AG08395 (cell line): ENCODE measurements at regions not wholly inside any gene's neighbourhood (a gene's known extent, or its start where the extent isn't known, plus 50 kb on each side); places are given as distances from the start of the nearest gene placed in this dataset.
A peak's percentile ranks its signal among the peaks of the same experiment; 100 is the strongest.

Source experiments
- DNase-seq: peaks from one replicate; pipeline ENCODE4 v3.0.0; 2012; ENCODE audit warnings: mixed read lengths, low spot score

DNA sequence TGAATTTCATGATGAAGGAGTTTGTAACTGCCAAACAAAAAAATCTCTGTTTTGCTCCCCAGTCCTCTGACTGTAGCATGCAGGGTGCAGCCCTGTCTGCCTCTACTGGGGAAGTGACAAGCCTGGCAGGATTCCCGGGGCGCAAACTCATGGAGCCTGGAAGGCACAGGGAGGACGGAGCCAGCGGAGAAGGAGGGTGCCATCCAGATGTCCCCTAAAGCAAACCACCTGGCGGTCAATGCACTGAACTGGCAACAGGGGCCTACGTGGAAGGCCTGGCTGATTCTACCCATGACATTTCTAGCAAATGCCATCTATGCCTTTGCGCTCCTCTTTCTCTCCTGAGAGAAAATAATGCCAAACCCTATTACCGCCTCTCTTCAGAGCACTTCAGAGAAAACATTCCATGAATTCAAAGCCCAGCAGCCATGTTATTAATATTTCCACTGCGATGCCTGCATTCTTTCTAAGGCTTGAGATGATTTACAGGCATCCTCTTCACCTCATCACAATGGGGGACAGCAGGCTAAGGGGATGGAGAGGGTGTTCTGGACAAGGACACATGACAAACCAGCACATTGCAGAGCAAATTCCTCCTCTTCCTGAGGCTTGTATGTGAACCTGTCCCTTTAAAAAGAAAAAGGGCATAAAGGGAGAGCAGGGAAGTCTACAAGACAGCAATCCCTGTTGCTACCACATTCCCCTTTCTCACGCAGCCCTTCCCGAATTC, 329.3 kb upstream of the NOCT start:
- no peak for DNase-seq

DNA sequence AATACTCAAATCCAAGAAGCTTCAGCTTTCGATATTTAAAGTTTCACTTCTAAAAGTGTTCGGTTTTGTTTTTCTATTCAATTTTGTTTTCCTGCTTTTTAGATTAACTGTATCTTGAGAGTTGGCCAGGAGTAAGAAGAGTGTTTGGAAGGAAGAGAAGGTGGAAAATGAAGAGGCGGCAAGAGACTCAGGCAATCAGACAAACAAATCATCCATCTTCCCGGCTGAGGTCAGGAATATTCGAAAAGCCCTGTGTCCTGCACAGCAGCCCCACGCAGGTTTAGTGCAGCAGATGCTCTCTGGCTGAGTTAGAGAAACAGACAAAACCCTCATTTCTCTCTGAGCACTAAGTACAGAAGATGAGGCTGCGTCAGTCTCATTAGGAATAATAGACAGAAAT, 330.3 kb upstream of the NOCT start:
- DNase-seq, result no peak

DNA sequence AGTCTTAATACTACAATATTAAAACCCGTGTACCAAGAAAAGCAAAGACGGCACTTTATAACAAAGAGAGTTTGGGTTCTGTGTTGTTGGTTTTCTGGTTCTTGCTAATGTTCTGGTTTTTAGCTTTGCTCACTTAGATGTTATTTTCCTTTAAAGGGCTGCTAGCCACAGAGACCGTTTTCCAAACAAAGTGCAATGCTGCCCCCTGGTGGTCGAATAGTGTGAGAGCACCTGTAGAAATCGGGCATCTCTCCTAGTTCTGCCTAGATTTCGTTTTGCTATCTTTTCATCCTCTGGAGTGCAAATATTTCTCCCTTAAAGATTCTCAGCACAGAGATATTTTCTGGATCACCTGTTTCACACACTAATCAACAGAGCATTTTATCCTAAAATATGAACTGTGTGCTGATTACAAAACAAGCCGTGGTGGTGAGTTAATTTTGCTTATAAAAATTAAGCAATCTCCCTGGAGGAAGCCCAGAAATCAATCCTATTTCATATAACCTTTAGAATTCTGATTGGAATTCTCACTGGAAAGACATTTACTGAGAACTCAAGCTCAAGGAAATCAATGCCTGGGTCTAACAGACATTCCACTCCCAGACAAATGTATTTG, 334.5 kb upstream of the NOCT start:
- peak; percentile 70 for DNase-seq

DNA sequence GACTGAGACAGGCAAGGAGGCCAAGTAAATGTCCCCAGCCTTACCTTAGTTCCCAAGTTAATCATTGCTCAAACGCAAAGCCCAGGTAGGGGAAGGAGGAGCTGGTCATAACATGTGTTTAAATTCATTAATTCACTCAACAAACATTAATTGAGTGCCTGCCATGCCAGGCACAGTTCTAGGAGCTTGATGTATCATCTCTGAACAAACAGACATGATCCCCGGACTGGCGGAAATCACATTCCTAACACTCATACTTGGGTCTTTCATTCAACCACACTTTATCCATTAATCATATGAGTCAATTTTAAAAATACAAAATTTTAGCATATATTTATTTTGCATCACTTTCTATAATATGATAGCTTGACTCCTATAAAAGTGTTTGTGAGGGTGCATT, 335.3 kb upstream of the NOCT start:
- DNase-seq, result no peak

DNA sequence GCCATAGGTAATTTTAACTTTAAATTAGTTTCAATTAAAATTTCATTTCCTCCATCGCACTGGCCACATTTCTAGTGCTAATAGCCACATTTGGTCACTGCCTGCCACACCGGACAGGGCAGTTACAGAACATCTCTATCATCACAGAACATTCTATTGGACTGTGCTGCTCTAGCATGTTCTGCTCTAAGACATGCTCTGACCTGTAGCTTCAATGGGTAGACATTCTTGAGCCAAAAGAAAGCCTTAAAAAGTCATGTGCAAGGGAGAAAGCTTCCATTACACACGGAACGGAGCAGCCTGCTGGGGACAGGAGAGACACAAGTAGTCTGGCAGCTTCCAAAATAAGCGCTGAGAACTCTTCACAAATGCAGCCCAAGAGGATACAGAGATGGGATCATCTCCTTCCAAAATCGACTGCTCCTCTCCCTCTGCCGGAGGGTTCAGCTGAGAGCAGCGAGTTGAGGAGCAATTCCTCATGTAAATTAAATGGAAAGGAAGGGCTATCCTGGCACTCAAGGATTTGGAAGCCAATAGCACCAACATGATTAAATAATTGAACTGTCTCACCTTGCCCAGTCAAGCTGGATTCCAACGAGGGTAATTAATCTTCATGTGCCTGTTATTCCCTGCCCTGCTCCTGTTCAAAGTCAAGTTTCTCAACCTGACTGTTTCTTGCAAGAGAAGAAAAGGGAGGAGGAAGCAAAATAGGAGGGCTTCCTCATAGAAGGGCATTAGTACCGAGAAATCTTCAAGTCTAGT, 336.4 kb upstream of the NOCT start:
- DNase-seq, result no peak

DNA sequence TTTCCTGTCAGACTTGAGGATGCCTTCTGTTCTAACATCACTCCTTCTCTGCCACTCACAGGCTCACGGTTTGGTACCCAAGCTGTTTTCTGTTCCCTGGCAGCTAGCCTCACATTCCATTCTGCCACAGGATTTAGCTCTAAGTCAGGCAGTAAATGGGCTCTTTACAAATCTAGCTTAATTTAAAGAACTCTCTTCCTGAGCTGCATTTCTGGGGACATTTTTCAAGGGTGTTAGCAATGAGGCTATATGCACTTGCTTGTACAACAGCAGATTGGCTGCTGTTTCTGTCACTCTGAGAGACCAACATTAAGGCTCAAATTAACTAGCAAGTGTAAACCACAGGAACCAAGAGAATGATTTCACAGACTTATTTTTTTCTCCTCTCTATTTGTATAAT, 337.8 kb upstream of the NOCT start:
- DNase-seq, result no peak

DNA sequence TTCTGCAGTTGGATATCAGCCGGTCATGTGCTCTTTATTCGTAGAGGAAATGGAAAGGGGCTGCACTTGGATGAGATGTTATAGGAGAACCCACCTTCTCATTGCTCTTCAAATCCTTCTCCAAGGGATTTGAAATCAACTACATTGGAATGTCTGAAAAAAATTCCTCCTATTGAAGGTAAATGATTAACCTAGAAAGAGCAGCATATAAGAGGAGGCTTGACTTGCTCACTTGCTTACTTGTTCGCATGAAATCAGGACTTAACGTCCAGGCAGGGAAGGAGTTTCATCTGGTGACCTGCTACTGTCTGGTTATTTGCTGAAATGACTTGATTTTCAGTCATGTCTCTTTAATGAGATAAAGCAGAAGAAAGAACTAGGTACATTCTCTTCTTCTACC, 338.4 kb upstream of the NOCT start:
- no peak for DNase-seq

DNA sequence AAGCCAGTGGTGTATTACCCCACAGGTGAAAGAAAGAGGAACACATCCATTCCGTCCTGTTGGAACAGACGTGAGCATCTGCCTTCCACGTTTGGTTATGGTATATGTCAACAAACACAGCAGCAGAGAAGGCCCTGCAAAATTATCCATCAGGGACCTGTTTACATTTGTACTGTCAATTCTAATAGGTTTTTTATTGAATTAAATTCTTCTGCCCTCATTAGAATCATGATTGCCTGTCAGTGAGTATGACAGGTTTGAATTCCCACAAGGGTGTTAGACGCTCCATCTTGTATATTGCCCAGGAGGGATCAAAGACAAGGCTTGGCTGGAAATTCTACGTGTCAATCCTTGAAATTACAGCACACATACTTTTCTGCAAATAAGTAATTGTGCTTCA, 339.9 kb upstream of the NOCT start:
- DNase-seq, result no peak

DNA sequence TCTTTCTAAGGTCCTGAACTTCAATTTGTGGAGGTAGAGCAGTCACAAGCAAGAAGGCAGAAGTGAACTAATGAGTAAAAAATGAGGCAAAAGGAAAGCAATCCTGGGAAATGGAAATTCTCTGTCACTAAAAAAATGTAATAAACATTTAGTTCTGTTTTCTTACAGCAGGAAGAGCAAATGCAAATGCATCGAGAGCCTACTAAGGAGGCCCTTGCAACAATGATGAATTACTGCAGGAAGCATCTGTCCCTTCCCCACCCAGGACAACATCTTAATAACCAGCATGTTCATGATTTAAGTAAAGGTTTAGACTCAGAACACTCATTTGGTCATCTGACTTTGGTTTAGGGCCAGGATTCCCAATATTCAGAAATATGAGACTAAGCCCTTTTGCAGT, 341.4 kb upstream of the NOCT start:
- DNase-seq, result no peak

DNA sequence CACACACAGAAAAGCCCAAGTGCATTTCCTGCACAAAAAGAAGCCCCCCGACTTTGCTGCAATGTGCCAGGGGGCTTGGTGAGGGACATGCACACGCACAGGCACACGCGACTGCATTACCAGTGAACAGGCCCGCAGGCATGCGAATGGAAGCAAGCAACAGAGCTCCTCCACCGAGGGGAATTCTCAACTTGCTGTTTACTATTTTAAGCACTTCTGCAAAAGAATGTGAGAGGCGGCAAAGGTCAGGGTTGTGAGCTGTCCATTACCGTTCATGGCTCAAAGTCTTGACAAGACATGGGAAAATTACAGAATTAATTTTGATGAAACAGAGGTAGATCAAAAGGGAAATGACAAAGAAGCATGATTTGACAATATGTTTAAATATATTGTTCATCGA, 342.5 kb upstream of the NOCT start:
- no peak for DNase-seq

DNA sequence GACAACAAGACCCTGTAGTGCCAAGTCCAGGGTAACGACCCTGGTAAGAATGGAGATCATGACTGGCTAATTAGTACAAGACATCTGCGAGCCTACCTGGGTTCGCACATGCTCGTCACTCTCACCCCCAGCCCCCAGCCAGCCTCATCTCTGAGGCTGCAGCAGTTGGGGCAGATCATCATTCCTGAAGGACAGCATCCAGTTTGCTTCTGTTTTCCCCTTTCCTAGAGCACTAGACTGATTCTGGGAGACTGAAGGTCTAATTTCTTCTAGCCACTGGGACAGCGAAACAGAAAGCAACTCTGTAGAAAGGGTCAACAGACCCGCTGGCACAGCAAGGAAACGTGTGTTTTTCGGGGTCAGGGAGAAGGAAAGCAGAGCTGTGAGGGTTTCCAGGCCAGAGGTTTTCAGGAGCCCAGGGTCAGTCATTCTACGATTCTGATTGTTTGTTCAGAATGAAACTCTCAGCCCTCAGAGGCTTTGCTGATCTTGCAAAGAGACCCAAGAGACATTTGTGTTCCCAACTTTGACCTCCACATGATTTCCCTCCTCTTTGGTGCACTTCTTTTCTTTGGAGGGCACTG, 343.1 kb upstream of the NOCT start:
- DNase-seq, result no peak

DNA sequence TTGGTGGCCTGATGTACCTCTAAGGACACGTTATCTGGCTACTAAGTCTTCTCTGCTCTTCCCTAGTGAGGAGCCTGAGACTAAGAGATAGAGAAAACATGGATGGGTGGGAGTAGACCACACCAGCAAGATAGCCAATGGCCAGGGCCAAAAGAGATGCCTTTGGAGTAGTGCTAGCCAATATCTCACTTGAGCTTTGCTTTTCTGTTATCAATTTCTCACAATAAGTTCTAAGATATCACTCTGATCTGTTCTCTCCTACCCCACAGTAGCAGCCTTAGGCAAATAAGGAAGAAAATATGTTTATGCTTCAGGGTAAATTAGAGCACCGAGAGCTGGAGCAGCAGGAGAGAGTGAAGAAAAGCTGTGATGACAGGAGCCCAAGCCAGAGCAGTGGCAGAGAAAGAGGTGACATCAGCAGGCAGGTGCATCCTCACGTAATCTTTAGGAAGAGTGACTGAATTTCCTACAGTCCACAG, 343.9 kb upstream of the NOCT start:
- DNase-seq, result no peak

DNA sequence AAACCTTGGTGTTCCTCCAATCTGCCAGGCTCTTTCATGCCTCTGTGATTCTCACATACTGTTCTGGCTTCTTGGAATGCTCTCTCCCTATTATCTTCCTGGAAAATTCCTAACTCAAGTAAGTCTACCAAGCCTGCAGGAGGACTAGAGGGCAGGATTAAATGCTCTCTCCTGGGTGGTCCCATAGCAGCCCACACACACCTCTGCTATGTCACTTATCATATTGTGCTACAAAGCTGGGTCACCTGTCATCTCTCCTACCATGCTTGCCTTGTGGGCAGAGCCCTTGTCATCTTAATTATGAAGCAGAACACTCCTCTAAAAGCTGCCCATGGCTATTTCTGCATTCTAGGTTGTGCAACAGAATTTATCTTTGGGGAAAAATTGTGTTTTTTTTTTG, 344.5 kb upstream of the NOCT start:
- DNase-seq, result no peak

DNA sequence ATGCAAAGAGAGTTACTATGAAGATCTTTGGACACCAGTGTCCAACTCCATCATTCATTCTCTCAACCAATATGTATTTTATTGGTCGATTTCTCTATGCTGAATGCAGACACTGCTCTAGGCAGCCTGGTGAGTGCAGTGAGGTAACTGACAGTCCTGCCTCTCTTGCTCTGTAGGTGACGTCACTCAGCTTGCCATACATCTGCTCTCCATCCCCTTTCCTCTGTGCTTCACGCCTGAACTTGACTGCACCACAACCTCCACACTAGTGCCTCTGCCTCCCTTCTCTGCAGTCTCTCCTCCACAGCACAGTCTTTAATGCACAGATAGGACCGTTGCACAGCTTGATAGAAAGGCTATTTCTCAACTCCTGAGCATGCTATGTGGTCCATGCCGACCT, 344.9 kb upstream of the NOCT start:
- no peak for DNase-seq

DNA sequence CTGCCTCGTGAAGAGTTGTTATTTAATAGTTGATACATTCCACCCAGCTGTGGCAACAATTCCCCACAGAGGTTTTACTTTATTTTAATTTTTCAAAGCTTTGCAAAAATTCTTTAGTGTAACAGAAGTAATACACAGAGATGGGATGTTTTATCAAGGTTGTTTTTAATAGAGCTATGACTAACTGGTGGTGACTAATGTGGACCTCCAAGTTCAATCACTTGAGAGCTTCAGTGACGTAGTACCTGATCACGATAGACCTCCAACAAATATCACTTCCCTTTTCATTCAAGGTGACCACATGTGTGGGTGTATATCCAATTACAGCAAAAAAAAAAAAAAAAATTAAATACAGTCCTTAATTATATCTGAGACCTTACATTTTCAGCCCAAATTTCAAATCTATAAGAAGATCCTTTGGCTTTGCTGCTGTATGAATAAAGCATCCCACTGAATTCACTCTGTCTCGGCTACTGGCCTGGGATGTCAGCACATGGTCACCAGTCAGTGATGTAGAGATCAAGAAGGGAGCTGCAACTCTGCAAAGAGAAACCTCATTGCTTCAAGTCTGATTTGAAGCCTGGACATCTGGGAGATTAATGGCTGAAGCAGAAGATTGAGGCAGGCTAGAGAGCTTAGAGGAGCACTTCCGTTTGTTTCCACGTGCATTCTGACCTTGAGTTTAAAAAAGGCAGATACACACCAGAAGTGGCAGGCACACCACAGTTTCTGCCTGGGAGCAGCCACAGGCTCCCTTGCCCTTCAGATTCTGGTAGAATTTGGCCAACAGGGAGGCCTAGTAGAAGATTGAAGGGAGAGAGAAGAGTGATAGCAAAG, 345.9 kb upstream of the NOCT start:
- DNase-seq, result no peak

DNA sequence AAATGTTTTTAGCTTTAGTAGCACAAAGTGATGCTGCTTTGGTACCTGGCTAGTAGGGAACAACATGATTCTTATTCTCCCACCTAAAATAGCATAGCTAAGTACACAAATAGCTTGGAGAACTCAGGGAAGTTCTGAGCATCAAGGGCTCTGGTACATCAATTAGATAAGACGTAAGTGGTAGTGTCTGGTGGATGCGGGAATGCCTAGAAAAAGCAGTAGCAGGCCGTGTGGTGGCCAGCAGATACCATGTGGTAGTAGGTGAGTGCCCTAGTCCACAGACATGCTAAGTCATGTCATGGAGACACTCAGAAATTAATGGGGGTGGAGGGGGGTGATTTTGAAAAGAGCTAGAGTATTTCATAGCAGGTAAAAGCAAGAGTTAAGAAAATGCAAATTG, 347.3 kb upstream of the NOCT start:
- DNase-seq, result no peak

DNA sequence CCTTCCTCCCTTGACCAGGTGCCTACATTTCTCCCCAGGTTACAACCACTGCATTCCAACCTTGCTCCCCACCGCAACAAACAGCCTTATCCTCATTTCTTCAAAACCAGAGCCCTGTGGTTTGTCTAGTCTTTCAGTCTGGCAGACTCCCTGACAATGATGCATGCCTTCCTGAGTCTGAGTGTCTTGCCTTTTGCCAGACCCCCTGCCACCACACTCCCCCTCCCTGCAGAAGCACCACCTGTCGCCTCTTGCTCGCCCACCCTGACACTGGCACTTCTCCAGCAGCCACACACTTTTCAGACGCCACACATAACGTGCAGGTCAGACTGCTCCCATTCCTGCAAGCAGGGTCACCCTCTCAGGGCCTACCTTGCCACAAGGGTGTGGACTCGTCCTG, 349.2 kb upstream of the NOCT start:
- no peak for DNase-seq

DNA sequence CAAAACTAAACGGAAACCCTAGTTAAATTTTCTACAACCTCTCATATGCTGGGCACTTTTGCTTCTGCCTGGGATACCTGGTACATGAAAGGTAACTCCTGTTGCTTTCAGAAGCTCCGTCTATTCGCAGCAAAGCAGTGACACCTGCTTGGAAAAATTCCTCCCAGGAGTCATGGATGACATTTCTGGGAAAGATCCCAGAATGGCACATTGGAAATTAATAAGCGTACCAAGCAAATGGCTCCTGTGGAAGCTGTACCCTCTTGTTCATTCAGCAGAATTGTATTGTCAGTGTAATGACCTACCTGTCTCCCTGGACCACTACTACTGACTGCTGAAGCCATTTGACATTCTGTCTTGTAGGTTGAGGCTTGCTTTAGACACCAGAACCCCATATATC, 349.7 kb upstream of the NOCT start:
- DNase-seq, result no peak

DNA sequence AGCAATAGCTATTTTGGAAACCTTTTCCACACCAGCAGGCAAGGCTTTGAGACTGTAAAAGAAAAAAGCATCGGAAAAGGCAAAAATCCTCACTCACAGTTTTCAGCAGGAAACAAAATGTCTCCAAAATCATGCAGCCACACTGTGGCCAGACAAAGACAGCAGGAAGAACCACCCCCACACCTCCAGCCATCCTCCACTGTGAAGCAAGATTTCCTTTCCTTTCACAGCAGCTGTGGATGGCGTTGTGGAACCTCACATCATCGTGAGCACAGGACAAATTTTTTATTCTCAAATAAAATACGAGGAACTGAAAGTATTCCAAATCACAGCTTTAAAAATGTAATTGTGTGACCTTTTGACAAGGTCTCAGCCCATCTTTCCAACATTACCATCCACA, 351.7 kb upstream of the NOCT start:
- DNase-seq, result no peak

DNA sequence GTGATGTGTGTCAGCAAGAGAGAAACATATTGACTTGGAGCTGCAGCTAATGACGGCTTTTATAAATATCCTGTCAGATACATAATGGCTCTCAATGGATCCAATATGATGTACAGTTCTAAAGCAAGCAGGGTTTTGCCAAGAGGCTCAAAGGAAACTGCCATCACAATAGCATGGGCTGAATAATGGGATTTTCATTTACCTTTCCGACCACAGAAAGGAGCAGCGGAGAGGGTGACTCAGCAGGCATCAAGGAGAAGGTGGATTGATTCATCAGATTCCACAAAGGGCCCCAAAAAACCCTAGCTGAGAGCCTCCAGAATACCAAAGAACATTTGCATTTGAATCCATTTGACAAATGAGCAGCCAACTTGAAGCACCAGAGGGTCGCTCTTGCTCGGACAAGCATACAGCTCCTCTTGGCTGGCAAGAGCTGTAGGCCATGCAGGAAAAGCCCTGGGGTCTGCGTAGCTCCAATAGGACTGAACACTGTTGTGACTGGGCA, 355.7 kb upstream of the NOCT start:
- DNase-seq, result no peak

DNA sequence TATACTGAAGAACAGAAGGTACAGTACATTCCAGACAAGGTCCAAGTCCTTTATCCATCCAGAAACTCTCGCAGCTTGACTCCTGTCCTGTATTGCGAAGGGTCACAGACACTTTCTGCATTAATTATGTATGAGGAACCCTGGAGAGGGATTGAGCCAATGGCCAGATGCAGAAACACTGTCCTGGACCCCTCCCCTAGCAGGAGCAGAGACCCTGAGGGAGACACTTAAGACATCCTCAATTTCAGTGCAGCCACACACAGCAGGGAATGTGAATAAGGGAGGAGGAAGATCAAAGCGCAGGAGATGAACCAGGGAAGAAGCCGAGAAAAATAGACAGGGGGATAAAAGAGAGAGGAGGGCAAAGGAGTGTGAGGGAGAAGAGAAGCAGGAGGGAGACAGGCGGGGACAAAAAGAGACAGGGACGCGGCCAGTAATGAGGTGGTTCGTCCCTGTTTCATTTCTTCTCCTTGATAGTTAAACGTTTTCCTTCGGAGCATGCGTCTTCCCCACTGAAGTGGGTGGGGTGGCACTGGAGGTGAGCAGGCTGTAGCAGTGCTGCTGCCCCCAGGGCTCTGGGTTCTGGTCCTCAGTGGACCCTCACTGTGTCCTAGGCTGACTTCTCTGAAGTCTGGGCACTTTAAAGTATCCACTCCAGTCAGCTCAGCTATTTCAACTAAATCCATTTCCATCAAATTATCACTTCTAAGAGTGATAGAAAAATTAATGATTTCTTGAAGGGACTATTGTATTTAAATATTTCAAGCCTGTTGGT, 356.4 kb upstream of the NOCT start:
- DNase-seq, result no peak
